NCI-H2227 (cell line): ENCODE measurements at regions not wholly inside any gene's neighbourhood (a gene's known extent, or its start where the extent isn't known, plus 50 kb on each side); places are given as distances from the start of the nearest gene placed in this dataset.

Source experiments
- DNase-seq: peaks from one replicate; lab custom pipeline; 2025; ENCODE audit not compliant: unreplicated experiment; lab: John Stamatoyannopoulos, UW

- DNase-seq, result no peak
Measured at GRCh38 chr4:181173046-181173445, 1070.2 kb upstream of the TENM3 start.

DNA sequence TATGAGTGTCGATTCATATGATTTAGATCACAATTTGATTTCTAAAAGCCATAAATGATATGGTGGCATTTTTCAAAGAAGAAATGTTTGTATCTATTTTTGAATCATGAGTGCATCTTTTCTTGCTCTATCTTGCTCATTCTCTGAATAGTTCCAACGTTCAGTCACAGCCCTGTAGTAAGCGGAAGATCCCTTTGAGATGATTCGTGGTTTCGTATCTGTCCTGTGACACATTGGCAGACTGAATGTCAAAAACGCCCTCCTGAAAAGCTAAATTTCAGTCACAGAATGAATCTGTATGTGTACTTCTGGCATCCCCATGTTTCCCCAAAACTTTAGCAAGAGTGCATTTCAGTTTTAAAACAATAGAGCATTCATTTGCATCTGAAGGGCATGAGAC lies 1066.9 kb upstream of the TENM3 start:
- DNase-seq, result no peak

- no peak for DNase-seq
Measured at GRCh38 chr4:181181331-181181730, 1061.9 kb upstream of the TENM3 start.

DNA sequence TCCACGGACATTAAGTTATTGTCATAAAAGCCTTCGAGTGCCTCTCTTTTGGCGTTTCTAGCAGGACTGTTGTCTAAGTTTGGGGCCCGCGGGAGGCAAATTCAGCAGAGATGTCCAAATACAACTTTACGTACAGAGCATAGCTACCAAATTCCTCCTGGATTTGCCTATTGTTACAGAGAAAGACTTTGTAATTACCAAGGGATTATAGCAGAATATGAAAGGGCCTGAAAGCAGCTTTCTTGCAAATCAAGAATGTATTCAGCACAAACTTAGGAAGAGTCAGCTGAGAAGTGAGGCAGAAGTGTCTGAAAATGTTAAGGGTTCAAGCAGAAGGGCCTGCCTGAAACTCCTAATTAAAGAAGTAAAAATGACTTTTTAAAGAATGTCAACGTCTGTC lies 1053.5 kb upstream of the TENM3 start:
- DNase-seq, result no peak

DNA sequence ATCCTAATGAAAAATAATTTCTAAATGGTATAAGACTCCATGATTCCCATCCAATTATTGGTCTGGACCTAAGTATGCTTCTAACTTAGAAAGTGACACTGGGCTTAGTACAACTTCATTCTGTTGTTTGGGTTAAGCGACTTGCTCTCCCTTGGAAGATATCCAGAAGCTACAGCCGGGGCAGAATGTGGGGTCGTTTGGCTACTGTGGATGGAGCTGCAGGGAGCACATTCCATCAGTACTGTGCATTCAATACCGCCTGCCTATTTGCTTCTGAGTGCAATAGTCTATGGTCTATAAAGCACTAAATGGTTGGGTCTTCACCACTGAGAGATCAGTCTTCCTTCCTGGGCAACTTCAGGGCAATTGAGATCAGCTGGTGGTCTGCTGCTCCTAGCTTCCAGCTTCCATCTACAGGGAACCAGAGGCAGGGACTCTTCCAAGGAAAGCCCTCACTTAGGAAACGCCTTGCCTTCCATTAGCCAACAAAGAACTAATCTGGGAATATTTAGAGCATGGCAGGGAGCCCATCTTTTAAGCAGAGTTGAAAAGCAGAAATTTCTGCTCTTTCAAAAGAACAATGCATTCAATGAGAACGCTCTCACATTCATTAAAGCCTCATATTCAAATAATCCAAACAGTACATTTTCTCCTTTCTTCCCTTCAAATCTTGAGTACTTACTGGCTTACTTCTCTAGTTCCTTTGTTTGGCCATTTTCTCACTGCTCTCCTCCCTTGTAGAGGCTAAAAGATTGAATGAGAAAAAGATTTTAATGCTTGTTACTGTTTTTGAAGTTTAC lies 1049.9 kb upstream of the TENM3 start:
- DNase-seq, result no peak

GRCh38 chr4:181194096-181194495 lies 1049.1 kb upstream of the TENM3 start:
- no peak for DNase-seq

GRCh38 chr4:181200076-181200475 lies 1043.1 kb upstream of the TENM3 start:
- DNase-seq, result no peak

- DNase-seq, result no peak
Measured at GRCh38 chr4:181202240-181202639, 1041.0 kb upstream of the TENM3 start.

DNA sequence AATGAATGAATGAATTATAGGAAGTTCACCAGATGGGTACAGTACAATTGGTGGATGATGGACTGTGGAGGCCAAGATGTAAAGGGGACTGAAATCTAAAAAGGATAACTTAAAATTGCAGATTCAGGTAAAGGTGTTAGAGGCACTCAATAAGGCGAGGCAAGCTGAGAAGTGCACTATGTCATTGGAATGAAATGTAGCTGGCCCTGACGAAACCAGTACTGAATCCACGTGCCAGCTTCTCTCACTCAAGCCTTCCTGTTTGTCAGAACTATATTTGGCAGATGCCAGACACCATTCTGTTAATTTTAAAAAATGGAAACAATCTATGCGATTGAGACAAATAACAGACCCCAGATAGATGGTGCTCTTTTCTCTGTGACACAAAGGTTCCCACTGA lies 1039.1 kb upstream of the TENM3 start:
- no peak for DNase-seq

- DNase-seq, result no peak
Measured at GRCh38 chr4:181213551-181213950, 1029.7 kb upstream of the TENM3 start.

GRCh38 chr4:181216501-181216900 lies 1026.7 kb upstream of the TENM3 start:
- no peak for DNase-seq

GRCh38 chr4:181219783-181220416 lies 1023.3 kb upstream of the TENM3 start:
- DNase-seq, result no peak

DNA sequence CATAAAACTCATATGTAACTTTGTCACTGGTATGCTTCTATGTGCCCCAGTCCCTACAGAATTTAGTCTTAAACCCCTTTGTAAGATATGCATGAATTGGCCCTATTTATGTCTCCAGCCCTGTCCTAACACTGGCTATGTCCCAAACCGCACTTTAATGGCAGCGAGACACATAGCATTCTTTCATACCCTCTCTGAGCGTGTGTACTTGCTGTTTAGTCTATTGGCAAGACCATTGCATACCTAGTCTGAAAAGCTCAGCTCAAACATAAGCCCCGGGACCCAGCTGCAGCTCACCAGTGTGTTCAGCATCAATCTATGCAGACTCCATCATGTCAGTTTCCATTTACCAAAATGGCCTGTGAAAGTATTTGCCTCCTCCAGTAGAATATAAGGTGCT lies 1018.4 kb upstream of the TENM3 start:
- no peak for DNase-seq

DNA sequence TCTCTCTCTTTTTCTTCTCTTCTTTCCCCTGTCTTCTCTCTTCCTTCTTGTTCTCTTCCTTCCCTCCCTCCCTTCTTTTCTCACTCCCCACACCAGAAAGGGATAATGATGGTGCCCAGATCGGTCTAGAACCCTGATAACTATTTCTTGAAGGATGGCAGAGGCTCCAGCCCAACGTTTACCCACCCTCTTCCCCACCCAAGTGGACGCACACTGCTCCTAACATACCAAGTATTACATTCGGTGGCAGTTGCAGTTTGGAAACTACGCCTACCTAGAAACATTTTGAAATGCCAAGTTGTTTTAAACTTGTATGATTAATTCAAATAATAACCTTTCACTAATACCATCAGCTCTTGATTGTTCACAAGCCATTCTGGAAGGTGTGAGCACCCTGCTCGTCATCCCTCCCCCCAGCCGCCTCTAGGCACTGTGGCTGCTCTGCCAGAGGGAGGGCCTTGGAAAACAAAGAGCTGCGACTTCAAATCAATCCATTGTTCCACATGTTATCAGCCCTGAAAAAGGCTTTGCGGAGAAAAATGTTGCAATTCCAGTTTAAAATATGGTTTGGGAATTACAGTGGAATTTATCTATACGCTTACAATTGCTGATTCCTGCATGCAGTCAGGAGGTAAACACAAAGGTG lies 1017.5 kb upstream of the TENM3 start:
- no peak for DNase-seq

GRCh38 chr4:181234951-181235680 lies 1008.1 kb upstream of the TENM3 start:
- DNase-seq, result no peak

DNA sequence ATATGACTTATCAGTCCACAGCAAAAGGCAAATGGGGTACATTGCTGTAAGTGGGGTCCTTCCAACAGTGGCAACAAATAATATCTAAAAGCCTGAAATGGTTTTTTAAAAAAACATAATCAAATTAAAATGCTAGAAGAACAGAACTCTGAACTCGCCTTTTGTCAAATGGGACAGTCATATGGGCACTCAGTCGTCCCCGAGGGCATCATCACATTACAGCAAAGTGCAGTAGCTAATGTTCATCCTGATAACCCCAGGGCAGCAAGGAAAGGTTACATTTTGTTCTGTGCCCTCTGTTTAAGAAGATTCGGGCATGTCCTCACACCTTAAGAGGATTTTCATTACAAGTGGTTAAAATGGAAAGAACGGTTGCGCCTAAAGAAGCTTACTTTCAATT lies 997.9 kb upstream of the TENM3 start:
- DNase-seq, result no peak

DNA sequence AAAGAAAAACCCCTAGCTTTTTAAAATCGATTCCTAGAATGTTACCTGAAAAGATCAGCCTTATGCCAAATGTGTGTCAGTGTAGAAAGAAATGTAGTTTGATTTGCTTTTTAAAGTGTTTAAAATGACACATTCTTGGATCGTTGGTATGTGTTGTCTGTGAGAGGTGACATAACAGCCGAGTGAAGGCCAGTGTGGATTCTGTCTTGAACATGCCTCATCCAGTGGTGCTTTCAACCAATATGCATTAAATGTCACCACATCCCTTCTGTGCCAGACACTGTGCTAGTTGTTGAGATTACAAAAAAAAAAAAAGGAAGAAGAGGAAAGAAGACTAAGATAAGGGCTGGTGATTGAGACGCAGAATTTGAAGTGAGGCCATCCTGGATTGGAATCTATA lies 994.2 kb upstream of the TENM3 start:
- DNase-seq, result no peak

DNA sequence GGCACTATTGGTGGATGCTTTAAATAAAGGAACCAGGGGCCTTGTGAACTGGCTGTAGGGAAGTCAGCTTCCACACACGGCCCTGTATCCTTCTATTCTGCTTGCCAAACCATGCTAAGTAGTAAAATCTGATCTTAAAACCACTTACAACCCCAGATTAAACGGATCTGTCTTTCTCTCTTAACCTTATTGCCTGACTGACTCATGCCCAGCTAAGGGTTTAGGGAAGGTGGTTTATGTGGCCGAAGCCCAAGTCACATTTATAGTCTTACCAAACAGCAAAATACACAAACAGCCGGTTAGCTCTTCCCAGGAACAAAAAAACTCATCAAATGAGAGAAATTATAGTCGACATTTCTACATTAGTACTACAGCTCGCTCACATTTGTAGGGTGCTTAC lies 988.4 kb upstream of the TENM3 start:
- DNase-seq, result no peak

- DNase-seq, result peak; percentile 14
Measured at GRCh38 chr4:181258569-181258968, 984.6 kb upstream of the TENM3 start.

GRCh38 chr4:181259081-181259709 lies 984.0 kb upstream of the TENM3 start:
- peak; percentile 2 for DNase-seq

DNA sequence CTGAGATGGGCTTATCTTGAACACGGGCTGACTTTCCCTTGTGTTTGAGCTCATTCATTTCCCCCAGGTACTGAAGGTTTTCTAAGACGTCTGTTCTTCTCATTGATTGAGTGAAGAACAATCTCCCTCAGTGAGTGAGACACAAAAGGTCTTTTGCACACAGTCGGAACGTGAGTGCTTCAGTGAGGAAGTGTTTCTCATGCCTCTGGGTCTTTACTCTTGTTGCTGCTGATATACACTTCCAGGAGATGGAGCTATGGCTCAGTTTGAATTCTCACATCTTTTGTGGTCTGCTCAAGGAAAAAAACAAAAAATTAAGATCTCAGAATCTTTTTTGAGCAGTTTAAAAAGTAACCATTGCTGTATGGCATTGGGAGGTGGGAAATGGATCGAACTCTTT lies 981.9 kb upstream of the TENM3 start:
- DNase-seq, result no peak
